ENCODE measurements at regions not wholly inside any gene's neighbourhood (a gene's known extent, or its start where the extent isn't known, plus 50 kb on each side); places are given as distances from the start of the nearest gene placed in this dataset.
"Not testable (repeated sequence)": the region's sequence is repeated elsewhere in the genome, so short reads cannot be mapped to it uniquely, and the experiment has no call there.

- no peak for DNase-seq
Measured at GRCh38 chr6:133057352-133057751, 183.8 kb upstream of the EYA4 start.

GRCh38 chr6:133062077-133062476 is 179.1 kb upstream of the EYA4 start:
- peak; percentile 8 for DNase-seq

GRCh38 chr6:133062696-133063306 is 178.4 kb upstream of the EYA4 start:
- DNase-seq, result peak; percentile 87

GRCh38 chr6:133067960-133068359 is 173.2 kb upstream of the EYA4 start:
- DNase-seq, result no peak

- no peak for DNase-seq
Measured at GRCh38 chr6:133070410-133071043, 170.6 kb upstream of the EYA4 start.

GRCh38 chr6:133079901-133080300 is 161.3 kb upstream of the EYA4 start:
- DNase-seq, result no peak

- DNase-seq, result no peak
Measured at GRCh38 chr6:133083248-133083967, 157.7 kb upstream of the EYA4 start.

GRCh38 chr6:133085471-133085870 is 155.7 kb upstream of the EYA4 start:
- DNase-seq, result no peak

GRCh38 chr6:133085896-133086295 is 155.3 kb upstream of the EYA4 start:
- DNase-seq, result no peak

GRCh38 chr6:133088931-133089695 is 152.0 kb upstream of the EYA4 start:
- no peak for DNase-seq

- no peak for DNase-seq
Measured at GRCh38 chr6:133092199-133092598, 149.0 kb upstream of the EYA4 start.

- DNase-seq, result no peak
Measured at GRCh38 chr6:133092771-133093170, 148.4 kb upstream of the EYA4 start.

GRCh38 chr6:133093211-133093610 is 147.9 kb upstream of the EYA4 start:
- DNase-seq, result not testable (repeated sequence)

GRCh38 chr6:133093956-133094355 is 147.2 kb upstream of the EYA4 start:
- no peak for DNase-seq

GRCh38 chr6:133097208-133097607 is 143.9 kb upstream of the EYA4 start:
- DNase-seq, result no peak

GRCh38 chr6:133099573-133099972 is 141.6 kb upstream of the EYA4 start:
- no peak for DNase-seq

GRCh38 chr6:133100865-133101264 is 140.3 kb upstream of the EYA4 start:
- no peak for DNase-seq

GRCh38 chr6:133101790-133102189 is 139.4 kb upstream of the EYA4 start:
- DNase-seq, result no peak

- DNase-seq, result no peak
Measured at GRCh38 chr6:133106934-133107333, 134.2 kb upstream of the EYA4 start.

GRCh38 chr6:133108419-133108818 is 132.7 kb upstream of the EYA4 start:
- no peak for DNase-seq

- DNase-seq, result no peak
Measured at GRCh38 chr6:133114973-133115372, 126.2 kb upstream of the EYA4 start.

- DNase-seq, result no peak
Measured at GRCh38 chr6:133115946-133116345, 125.2 kb upstream of the EYA4 start.

- no peak for DNase-seq
Measured at GRCh38 chr6:133128191-133128590, 113.0 kb upstream of the EYA4 start.

GRCh38 chr6:133129556-133129955 is 111.6 kb upstream of the EYA4 start:
- DNase-seq, result no peak
